Esophagus squamous epithelium (tissue), 5 donors: ENCODE measurements at regions not wholly inside any gene's neighbourhood (a gene's known extent, or its start where the extent isn't known, plus 50 kb on each side); places are given as distances from the start of the nearest gene placed in this dataset.

Experiments used
- DNase-seq: peaks from one replicate; lab custom pipeline; 2025; lab: John Stamatoyannopoulos, UW
- H3K27ac ChIP-seq, 4 donors: fragments of 200-600 bp; sonication (generic); one replicate each; pipeline ENCODE4 v1.5.1; 2016 to 2019; ENCODE audit warnings: mild to moderate bottlenecking in 1 of 4
- H3K27me3 ChIP-seq, 4 donors: fragments of 200-600 bp; sonication (generic); 1 replicate in 3 of 4; 2 replicates in 1 of 4; pipeline versions ENCODE4 v1.5.1 to v1.6.0; 2017 to 2021; ENCODE audit warnings: antibody characterized with exemption in 1 of 4
- H3K36me3 ChIP-seq, 3 donors: fragments of 200-600 bp; sonication (generic); one replicate each; pipeline ENCODE4 v1.5.1; 2016 to 2019
- H3K4me1 ChIP-seq, 3 donors: fragments of 200-600 bp; sonication (generic); one replicate each; pipeline ENCODE4 v1.5.1; 2017 to 2019
- H3K4me3 ChIP-seq, 4 donors: fragments of 200-600 bp; sonication (generic); 1 replicate in 3 of 4; 2 replicates in 1 of 4; pipeline ENCODE4 v1.5.1; 2016 to 2019; ENCODE audit warnings: mild to moderate bottlenecking in 2 of 4, moderate library complexity in 1 of 4
- H3K9me3 ChIP-seq, 3 donors: fragments of 200-600 bp; sonication (generic); one replicate each; pipeline ENCODE4 v1.5.1; 2016 to 2019
- POLR2A ChIP-seq, 4 donors: fragments of 450-650 bp; IDR thresholded peaks; one replicate each; pipeline ENCODE4 v1.6.1; 2017; ENCODE audit warnings: antibody characterized with exemption in 4 of 4, mild to moderate bottlenecking in 4 of 4, moderate library complexity in 3 of 4
- WGBS, 2 donors: methylation state at CpG; one replicate each; pipeline ENCODE4 v1.1.5; 2018; 5-methylcytosine and 5-hydroxymethylcytosine counted together
- intact Hi-C: fragments of 100-400 bp; cut with DNase I; formaldehyde crosslinking; loops from one replicate; pipeline ENCODE4 v1.15.0; 2022
- TF ChIP-seq, protein P1 (sequence below), 6 experiments: fragments of 450-650 bp in 4 of 6; fragments of 200-600 bp in 2 of 6; sonication (generic) in 2 of 6; IDR thresholded peaks; one replicate each; pipeline ENCODE4 v1.5.1; 2016 to 2019; ENCODE audit warnings: antibody characterized with exemption in 6 of 6, mild to moderate bottlenecking in 4 of 6, moderate library complexity in 4 of 6
- donor health status: DM: yes; HTN: yes; CAD: no.

DNA sequence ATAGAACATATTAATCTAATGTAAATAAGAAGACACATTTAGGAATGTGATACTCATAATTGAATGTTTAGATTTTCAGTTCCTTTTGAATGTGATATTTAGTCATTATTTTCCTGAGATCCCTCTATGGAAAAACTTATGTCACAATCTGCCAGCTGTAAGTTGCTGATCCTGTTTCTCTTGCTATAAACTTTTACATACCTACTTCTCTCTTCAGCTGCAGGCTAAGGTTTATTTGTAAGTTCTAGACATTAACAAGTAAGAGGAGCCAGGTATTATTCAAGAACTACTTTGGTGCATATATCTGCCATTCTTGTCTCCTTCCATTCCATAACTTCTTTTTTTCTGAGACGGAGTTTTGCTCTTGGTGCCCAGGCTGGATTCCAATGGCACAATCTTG is 462.4 kb downstream of the PRR16 start:
- TF ChIP-seq, protein P1, sequence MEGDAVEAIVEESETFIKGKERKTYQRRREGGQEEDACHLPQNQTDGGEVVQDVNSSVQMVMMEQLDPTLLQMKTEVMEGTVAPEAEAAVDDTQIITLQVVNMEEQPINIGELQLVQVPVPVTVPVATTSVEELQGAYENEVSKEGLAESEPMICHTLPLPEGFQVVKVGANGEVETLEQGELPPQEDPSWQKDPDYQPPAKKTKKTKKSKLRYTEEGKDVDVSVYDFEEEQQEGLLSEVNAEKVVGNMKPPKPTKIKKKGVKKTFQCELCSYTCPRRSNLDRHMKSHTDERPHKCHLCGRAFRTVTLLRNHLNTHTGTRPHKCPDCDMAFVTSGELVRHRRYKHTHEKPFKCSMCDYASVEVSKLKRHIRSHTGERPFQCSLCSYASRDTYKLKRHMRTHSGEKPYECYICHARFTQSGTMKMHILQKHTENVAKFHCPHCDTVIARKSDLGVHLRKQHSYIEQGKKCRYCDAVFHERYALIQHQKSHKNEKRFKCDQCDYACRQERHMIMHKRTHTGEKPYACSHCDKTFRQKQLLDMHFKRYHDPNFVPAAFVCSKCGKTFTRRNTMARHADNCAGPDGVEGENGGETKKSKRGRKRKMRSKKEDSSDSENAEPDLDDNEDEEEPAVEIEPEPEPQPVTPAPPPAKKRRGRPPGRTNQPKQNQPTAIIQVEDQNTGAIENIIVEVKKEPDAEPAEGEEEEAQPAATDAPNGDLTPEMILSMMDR (IDR thresholded peaks at IDR 0.05) = no peak
- TF ChIP-seq POLR2A (IDR thresholded peaks at IDR 0.05) = no peak
- H3K36me3 ChIP-seq = no peaks in the 10 kb centered on the region
- WGBS, 2 donors = 57 to 69% methylated on average over 1 of the region's 1 CpG
- H3K27me3 ChIP-seq = no peaks in the 10 kb centered on the region
- H3K4me1 ChIP-seq = no peaks in the 10 kb centered on the region
- intact Hi-C loops = no loop called here
- DNase-seq = no peak
- no peak overlapping the region for H3K27ac ChIP-seq
- no peak overlapping the region for H3K4me3 ChIP-seq
- H3K9me3 ChIP-seq = no peaks in the 10 kb centered on the region

DNA sequence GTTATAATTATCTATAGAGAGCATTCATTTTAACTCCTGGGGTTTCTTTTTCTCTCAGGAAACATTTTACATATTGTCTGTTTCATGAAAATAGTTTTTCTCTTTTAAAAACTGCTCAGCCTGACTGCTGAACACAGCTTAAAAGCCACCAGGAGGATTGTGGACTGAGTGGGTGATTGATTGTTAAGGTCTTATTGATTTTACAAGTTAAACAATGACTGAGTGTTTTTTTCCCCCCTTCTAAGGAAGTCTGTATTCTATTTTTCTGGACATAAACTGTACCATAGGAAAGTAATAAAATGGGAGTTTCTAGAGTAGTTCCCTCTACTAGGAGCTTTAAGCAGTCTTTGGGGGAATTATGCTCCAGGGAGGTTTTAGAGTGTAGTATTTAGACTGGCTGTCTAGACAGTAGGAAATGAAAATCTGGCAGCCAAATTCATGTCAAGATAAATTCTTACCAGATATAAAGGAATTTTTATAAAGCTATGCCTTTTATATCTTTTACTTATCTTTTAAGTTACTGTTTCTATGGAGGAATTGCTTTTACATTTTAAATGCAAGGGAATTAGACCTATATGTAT is 463.9 kb downstream of the PRR16 start:
- DNase-seq = no peak
- H3K9me3 ChIP-seq = no peaks in the 10 kb centered on the region
- H3K27ac ChIP-seq = no peak overlapping the region
- H3K36me3 ChIP-seq = no peaks in the 10 kb centered on the region
- intact Hi-C loops = no loop called here
- TF ChIP-seq, protein P1 (IDR thresholded peaks at IDR 0.05) = no peak
- H3K27me3 ChIP-seq = no peaks in the 10 kb centered on the region
- no peaks in the 10 kb centered on the region for H3K4me1 ChIP-seq
- no peak overlapping the region for H3K4me3 ChIP-seq

DNA sequence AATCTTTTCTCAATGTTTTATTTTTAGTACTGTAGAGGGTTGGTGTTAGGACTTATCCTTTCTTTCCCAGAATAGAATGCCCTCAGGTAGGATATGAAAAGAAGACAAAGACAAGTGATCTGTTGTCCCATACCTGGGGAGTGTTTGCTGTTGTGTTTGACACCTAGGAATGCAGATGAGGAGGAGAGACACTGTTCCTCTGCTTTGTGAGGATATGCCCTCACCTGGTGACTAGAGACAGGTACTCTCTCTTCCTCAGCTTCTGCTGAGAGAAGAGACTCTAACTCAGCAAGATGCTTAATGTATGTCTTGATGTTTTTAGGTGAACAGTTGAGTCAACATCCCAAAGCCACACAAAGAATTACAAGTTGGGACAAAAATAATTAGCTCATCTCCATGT is 468.4 kb downstream of the PRR16 start:
- Histone ChIP-seq H3K9me3 (no peaks in the 10 kb centered on the region), H3K36me3 (no peaks in the 10 kb centered on the region), H3K27me3 (no peaks in the 10 kb centered on the region), H3K27ac (no peak overlapping the region), H3K4me3 (no peak overlapping the region), H3K4me1 (no peaks in the 10 kb centered on the region)
- intact Hi-C loops = no loop called here
- TF ChIP-seq, protein P1 (IDR thresholded peaks at IDR 0.05) = no peak
- no peak for TF ChIP-seq POLR2A (IDR thresholded peaks at IDR 0.05)
- no peak for DNase-seq

DNA sequence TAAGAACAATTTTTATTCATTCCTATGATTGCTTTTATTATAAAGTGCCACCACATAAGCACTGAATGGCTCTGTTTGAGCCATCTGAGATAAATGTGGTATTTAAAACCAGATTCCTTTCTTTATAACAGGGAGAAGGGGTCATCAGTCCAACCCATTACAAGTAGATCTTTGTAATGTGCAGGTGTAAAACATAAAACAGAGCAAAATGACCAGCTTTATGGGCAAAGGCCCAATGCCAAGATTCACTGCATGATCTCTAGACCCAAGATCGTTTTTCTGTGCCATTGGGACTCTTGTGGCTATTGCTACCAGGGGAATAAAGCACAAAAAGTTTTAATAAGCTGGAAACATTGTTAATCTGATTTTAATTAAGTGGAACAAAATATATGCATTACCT is 469.9 kb downstream of the PRR16 start:
- H3K27me3 ChIP-seq = no peaks in the 10 kb centered on the region
- no peak overlapping the region for H3K27ac ChIP-seq
- WGBS, 2 donors = 35 to 36% methylated on average over 1 of the region's 1 CpG
- H3K4me3 ChIP-seq = no peak overlapping the region
- TF ChIP-seq, protein P1 (IDR thresholded peaks at IDR 0.05) = no peak
- no peak for TF ChIP-seq POLR2A (IDR thresholded peaks at IDR 0.05)
- no peaks in the 10 kb centered on the region for H3K36me3 ChIP-seq
- no peaks in the 10 kb centered on the region for H3K9me3 ChIP-seq
- H3K4me1 ChIP-seq = no peaks in the 10 kb centered on the region
- DNase-seq = no peak
- intact Hi-C loops = no loop called here

DNA sequence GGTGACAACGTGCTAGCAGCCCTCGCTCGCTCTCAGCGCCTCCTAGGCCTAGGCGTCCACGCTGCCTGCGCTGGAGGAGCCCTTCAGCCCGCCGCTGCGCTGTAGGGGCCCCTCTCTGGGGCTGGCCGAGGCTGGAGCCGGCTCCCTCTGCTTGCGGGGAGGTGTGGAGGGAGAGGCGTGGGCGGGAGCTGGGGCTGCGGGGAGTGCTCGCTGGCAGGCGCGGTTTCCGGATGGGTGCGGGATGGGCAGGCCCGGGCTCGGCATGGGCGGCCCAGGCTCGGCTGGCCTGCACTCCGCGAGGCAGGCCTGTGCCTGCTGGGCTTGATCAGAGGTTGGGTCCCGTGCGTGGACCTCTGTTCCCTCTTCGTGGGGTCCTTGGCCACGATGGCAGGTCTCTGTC is 472.6 kb downstream of the PRR16 start:
- Histone ChIP-seq H3K27ac (no peak overlapping the region), H3K4me1 (no peaks in the 10 kb centered on the region), H3K4me3 (no peak overlapping the region), H3K9me3 (no peaks in the 10 kb centered on the region), H3K36me3 (no peaks in the 10 kb centered on the region), H3K27me3 (no peaks in the 10 kb centered on the region)
- no peak for DNase-seq
- intact Hi-C loops = no loop called here
- 80 to 96% methylated on average over 3 to 12 of the region's 31 CpGs for WGBS, 2 donors
- TF ChIP-seq, protein P1 (IDR thresholded peaks at IDR 0.05) = no peak
- TF ChIP-seq POLR2A (IDR thresholded peaks at IDR 0.05) = no peak
